HL-60 (cell line): ENCODE measurements at regions not wholly inside any gene's neighbourhood (a gene's known extent, or its start where the extent isn't known, plus 50 kb on each side); places are given as distances from the start of the nearest gene placed in this dataset.

Experiments
- CTCF ChIP-seq: IDR thresholded peaks from one replicate; pipeline ENCODE4 v1.5.1; 2011; ENCODE audit warnings: low read length, control low read depth, inconsistent platforms; ENCODE audit not compliant: insufficient read depth
- GABPA ChIP-seq: IDR thresholded peaks from 2 replicates; pipeline ENCODE4 v1.6.1; 2012; ENCODE audit warnings: low read depth

DNA sequence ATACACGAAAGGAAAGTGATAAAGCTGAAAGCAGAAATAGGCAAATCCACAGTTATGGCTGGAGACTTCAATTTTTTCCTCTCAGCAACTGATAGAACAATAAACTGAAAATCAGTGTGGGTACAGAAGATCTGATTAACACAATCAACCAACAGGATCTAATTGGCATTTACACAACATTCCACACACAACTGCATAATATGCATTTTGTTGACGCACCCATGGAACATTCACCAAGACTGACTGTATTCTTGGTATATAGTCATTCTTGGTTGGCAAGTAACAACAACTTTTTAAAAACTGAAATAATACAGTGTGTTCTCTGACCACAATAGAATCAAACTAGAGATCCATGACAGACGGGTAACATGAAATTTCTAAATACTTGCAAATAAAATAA, 218.7 kb upstream of the S1PR3 start:
- TF ChIP-seq CTCF (no peak), GABPA (no peak)
